GM12891 (cell line): ENCODE measurements at regions not wholly inside any gene's neighbourhood (a gene's known extent, or its start where the extent isn't known, plus 50 kb on each side); places are given as distances from the start of the nearest gene placed in this dataset.

Experiments
- PAX5 ChIP-seq: IDR thresholded peaks from 2 replicates; pipeline ENCODE4 v1.6.1; 2011; ENCODE audit warnings: low read length, moderate library complexity, mild to moderate bottlenecking; ENCODE audit not compliant: insufficient read depth, severe bottlenecking
- POLR2A ChIP-seq: IDR thresholded peaks from 2 replicates; pipeline ENCODE4 v1.6.1; 2011; ENCODE audit warnings: low read depth, low read length, control low read depth
- POLR2AphosphoS5 ChIP-seq: IDR thresholded peaks from 2 replicates; pipeline ENCODE4 v1.6.1; 2011; ENCODE audit warnings: low read depth, low read length, control low read depth
- POU2F2 ChIP-seq: IDR thresholded peaks from 2 replicates; pipeline ENCODE4 v1.6.1; 2011; ENCODE audit warnings: low read depth, mild to moderate bottlenecking, control low read depth, low read length, moderate library complexity
- TAF1 ChIP-seq: IDR thresholded peaks from 2 replicates; pipeline ENCODE4 v1.6.1; 2011; ENCODE audit warnings: low read depth, low read length, control low read depth

- no peak for TF ChIP-seq POLR2A
- TF ChIP-seq POLR2AphosphoS5, result no peak
- no peak for TF ChIP-seq POU2F2
- no peak for TF ChIP-seq TAF1
- TF ChIP-seq PAX5, result no peak
Observed at GRCh38 chr4:14180983-14181601, 553.6 kb upstream of the BOD1L1 start.
